ENCODE measurements at regions not wholly inside any gene's neighbourhood (a gene's known extent, or its start where the extent isn't known, plus 50 kb on each side); places are given as distances from the start of the nearest gene placed in this dataset.

DNA sequence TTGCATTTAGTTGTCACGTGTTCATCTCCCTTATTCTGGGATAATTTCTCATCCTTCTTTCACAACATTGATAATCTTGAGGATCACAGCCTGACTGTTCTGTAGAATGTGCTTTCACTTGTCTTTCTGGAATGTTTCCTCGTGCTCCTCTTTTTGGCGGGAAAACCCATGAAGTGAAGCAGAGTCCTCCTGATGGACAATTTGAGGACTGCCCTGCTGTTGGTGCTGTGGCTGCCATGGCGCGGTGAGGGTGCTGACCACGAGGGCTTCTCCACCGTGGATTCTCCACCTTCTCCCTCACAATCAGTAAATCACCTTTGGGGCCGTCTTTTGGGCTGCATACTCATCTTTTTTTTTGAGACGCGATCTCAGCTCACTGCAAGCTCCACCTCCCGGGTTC is 946.9 kb downstream of the BRD1 start:
- TF ChIP-seq POLR2A (IDR thresholded peaks at IDR 0.05; ENCODE audit: low read depth, low read length) (no peak), POLR2AphosphoS5 (IDR thresholded peaks at IDR 0.05; ENCODE audit: low read depth, low read length) (no peak), SPI1 (IDR thresholded peaks at IDR 0.05; ENCODE audit: low read depth, low read length) (no peak), TAF1 (IDR thresholded peaks at IDR 0.05; ENCODE audit: low read depth, low read length) (no peak), POU2F2 (IDR thresholded peaks at IDR 0.05; ENCODE audit: low read depth, low read length) (no peak), PAX5 (IDR thresholded peaks at IDR 0.05; ENCODE audit: insufficient read depth, low read length, severe bottlenecking) (no peak)

All from GM12891 (cell line).